Endothelial cell (in vitro differentiated cells): ENCODE measurements at regions not wholly inside any gene's neighbourhood (a gene's known extent, or its start where the extent isn't known, plus 50 kb on each side); places are given as distances from the start of the nearest gene placed in this dataset.

Experiments used
- DNase-seq: peaks from one replicate; pipeline ENCODE4 v3.0.0; 2021; ENCODE audit warnings: low spot score
- H3K27ac Mint-ChIP-seq: one replicate; pipeline ENCODE4 v1.8.0; 2021; ENCODE audit warnings: mixed read lengths, inconsistent platforms; ENCODE audit not compliant: unreplicated experiment
- H3K27me3 Mint-ChIP-seq: one replicate; pipeline ENCODE4 v1.8.0; 2021; ENCODE audit warnings: mild to moderate bottlenecking, moderate library complexity, mixed read lengths, inconsistent platforms; ENCODE audit not compliant: unreplicated experiment
- H3K36me3 Mint-ChIP-seq: one replicate; pipeline ENCODE4 v1.8.0; 2021; ENCODE audit warnings: mild to moderate bottlenecking, low read depth, mixed read lengths, inconsistent platforms; ENCODE audit not compliant: unreplicated experiment
- H3K4me1 Mint-ChIP-seq: one replicate; pipeline ENCODE4 v1.8.0; 2021; ENCODE audit warnings: mild to moderate bottlenecking, mixed read lengths, inconsistent platforms; ENCODE audit not compliant: unreplicated experiment
- H3K4me3 Mint-ChIP-seq: one replicate; pipeline ENCODE4 v1.8.0; 2021; ENCODE audit warnings: mild to moderate bottlenecking, mixed read lengths, inconsistent platforms; ENCODE audit not compliant: unreplicated experiment
- H3K9me3 Mint-ChIP-seq: one replicate; pipeline ENCODE4 v1.8.0; 2021; ENCODE audit warnings: mixed read lengths, inconsistent platforms; ENCODE audit not compliant: unreplicated experiment
- TF ChIP-seq, protein P1 (sequence below): fragments of 200-600 bp; sonication (generic); IDR thresholded peaks from one replicate; pipeline ENCODE4 v1.5.0; 2021; ENCODE audit warnings: antibody characterized with exemption; ENCODE audit not compliant: unreplicated experiment

- H3K27ac Mint-ChIP-seq, result no peak overlapping the region
- no peak for DNase-seq
- no peaks in the 10 kb centered on the region for H3K36me3 Mint-ChIP-seq
- no peaks in the 10 kb centered on the region for H3K9me3 Mint-ChIP-seq
- TF ChIP-seq, protein P1, sequence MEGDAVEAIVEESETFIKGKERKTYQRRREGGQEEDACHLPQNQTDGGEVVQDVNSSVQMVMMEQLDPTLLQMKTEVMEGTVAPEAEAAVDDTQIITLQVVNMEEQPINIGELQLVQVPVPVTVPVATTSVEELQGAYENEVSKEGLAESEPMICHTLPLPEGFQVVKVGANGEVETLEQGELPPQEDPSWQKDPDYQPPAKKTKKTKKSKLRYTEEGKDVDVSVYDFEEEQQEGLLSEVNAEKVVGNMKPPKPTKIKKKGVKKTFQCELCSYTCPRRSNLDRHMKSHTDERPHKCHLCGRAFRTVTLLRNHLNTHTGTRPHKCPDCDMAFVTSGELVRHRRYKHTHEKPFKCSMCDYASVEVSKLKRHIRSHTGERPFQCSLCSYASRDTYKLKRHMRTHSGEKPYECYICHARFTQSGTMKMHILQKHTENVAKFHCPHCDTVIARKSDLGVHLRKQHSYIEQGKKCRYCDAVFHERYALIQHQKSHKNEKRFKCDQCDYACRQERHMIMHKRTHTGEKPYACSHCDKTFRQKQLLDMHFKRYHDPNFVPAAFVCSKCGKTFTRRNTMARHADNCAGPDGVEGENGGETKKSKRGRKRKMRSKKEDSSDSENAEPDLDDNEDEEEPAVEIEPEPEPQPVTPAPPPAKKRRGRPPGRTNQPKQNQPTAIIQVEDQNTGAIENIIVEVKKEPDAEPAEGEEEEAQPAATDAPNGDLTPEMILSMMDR, result no peak
- H3K4me1 Mint-ChIP-seq, result peaks cover 15% of the 10 kb centered on the region
- peaks cover 8% of the 10 kb centered on the region for H3K27me3 Mint-ChIP-seq
- H3K4me3 Mint-ChIP-seq, result no peak overlapping the region
These were observed 83.9 kb upstream of the MEF2A start for GRCh38 chr15:99481951-99482230.

DNA sequence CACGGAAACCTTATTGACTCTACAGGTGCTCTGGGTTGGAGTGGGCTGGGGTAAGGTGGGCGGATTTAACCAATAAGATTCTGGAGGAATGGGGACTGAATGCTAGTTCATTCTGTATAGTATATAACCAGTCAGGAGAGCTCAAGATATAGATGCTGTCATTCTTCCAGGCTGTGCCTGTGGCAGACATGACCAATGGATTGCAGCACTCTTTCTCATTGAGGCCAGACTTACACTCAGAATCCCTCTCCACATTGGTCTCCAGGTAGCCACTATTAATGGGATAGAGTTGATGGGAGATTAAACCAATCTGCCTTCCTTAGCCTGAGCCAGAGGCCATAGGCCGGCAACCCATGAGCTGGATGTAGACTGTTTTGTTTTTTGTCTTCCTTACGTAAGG is 82.8 kb upstream of the MEF2A start:
- peaks cover 22% of the 10 kb centered on the region for H3K4me1 Mint-ChIP-seq
- H3K36me3 Mint-ChIP-seq, result no peaks in the 10 kb centered on the region
- TF ChIP-seq, protein P1, result no peak
- no peak overlapping the region for H3K4me3 Mint-ChIP-seq
- DNase-seq, result no peak
- H3K9me3 Mint-ChIP-seq, result no peaks in the 10 kb centered on the region
- no peak overlapping the region for H3K27ac Mint-ChIP-seq
- H3K27me3 Mint-ChIP-seq, result peaks cover 8% of the 10 kb centered on the region

DNA sequence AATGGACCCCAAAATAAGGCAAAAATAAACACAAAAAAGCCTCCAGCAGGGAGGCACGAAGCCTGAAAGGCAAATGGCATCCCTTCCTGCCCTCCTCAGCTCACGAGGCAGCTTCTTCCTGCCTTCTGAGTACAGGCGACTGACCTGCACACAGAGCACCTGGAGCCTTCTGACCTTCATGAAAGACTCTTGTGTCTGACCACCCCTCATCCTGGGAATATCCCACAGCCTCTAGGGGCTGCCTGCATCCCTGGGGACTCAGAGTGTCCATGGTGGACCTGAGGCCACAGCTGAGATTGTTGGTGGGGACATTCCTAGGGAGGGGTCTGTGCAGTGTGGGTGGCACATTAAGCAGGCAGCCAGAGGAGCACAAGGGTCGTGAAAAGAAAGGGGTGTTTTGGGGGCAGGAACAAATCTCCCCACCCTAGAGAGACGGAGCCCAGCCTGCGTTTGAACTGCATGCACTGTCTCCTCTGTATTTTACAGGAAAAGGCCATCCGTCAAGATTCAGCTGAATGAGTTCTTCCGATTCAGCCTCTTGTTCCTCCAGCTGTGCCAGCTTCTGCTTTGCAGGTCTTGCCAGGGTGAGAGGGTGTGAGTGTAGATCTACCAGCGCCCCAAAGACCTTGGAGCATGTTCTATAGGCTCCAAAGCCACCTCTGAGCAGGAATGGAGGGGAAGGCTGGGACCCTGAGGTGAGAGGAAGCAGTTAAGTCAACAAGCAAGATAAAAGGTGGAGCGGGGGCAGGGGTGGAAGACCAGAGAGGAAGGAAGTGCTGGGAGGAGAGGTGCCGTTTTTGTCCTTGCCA is 80.4 kb upstream of the MEF2A start:
- H3K4me1 Mint-ChIP-seq, result peaks cover 24% of the 10 kb centered on the region
- peak overlapping the region; percentile 88 for H3K4me3 Mint-ChIP-seq
- DNase-seq, result no peak
- no peaks in the 10 kb centered on the region for H3K9me3 Mint-ChIP-seq
- no peaks in the 10 kb centered on the region for H3K36me3 Mint-ChIP-seq
- TF ChIP-seq, protein P1, result no peak
- H3K27ac Mint-ChIP-seq, result peak overlapping the region; percentile 79
- peaks cover 9% of the 10 kb centered on the region for H3K27me3 Mint-ChIP-seq

- peak overlapping the region; percentile 79 for H3K27ac Mint-ChIP-seq
- H3K27me3 Mint-ChIP-seq, result peaks cover 7% of the 10 kb centered on the region
- TF ChIP-seq, protein P1, result no peak
These were observed 79.8 kb upstream of the MEF2A start for GRCh38 chr15:99485992-99486370.

DNA sequence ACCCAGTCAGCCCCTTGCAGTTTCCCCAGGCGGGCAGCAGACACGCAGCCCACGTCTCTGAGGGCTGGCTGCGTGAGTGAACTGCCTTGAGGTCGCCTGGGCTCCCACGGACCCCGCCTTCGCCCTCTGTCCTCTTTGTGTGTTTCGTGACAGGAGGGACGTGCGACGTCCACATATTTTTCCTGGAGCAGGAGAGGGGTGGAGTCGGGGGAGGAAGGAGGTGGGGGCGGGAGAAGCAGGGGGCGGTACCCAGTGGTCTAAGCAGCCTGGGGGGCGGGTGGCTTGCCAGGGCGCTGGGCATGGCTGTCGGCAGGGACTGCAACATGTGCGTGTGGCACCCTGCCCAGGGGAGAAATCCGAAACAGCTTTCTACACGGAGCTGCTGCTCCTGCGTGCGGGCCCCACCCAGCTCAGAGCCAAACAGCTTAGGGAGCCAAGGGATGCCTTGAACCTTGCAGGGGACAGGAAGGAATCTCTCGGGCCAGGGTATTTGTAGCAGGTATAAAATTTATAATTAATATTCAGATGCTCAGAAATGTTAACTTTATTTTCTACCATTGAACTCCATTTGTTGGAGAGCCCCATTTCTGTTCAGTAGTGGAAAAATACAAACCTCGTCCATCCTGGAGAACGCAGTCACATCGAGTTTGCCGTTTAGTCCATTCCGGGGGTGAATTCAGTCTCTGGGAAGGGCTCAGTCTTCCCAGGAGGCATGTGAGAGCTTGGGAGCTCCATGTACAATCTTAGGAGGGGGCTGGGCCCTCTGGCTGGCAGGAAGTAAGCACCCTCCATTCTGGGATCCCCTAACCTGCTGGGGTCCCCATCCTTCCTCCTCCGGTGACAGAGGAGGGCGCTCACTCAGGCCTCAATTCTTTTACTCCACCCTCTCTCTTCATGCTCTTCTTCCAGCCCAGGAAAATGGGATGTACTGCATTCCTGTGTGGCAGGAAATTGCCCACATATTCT is 79.1 kb upstream of the MEF2A start:
- Mint-ChIP-seq H3K4me1 (peaks cover 24% of the 10 kb centered on the region), H3K36me3 (no peaks in the 10 kb centered on the region), H3K9me3 (no peaks in the 10 kb centered on the region), H3K27me3 (peaks cover 7% of the 10 kb centered on the region), H3K4me3 (peak overlapping the region; percentile 88), H3K27ac (peak overlapping the region; percentile 5)
- peak; percentile 28 for DNase-seq
- TF ChIP-seq, protein P1, result no peak

More at GRCh38 chr15:99485992-99486370, 79.8 kb upstream of the MEF2A start:
- DNase-seq, result peak; percentile 20
- no peaks in the 10 kb centered on the region for H3K9me3 Mint-ChIP-seq
- peak overlapping the region; percentile 88 for H3K4me3 Mint-ChIP-seq
- H3K36me3 Mint-ChIP-seq, result no peaks in the 10 kb centered on the region
- H3K4me1 Mint-ChIP-seq, result peaks cover 24% of the 10 kb centered on the region
